ENCODE measurements at regions not wholly inside any gene's neighbourhood (a gene's known extent, or its start where the extent isn't known, plus 50 kb on each side); places are given as distances from the start of the nearest gene placed in this dataset.
A peak's percentile ranks its signal among the peaks of the same experiment; 100 is the strongest.

DNA sequence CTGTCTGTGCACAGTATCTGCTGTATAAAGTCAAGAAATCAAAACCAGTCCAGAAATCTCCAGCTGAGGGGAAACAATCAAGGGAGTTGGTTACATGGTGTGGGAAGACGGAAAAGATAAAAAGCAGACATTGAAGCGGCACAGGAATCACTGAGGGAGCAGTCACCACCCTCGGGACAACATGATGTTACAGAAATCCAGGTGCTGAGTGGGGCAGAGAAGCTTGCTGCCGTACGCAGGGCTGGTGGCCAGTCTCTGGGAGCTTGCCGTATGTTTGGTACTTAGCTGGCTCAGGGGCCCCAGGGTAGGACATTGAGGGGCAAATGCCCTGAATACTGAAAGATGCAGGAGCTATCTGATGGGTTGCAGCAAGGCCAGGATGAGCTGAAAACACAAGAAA, 237.9 kb downstream of the EDEM1 start:
- Histone ChIP-seq H3F3A (ENCODE audit: low read depth) (no peaks in the 10 kb centered on the region), H3K9me3 (ENCODE audit: insufficient read depth, low read depth, low read length) (no peaks in the 10 kb centered on the region), H3K4me2 (ENCODE audit: low read depth, low read length, poor library complexity, severe bottlenecking) (no peak overlapping the region), H3K9me2 (replicated peaks; ENCODE audit: low read depth, low read length) (no peaks in the 10 kb centered on the region), H2AFZ (ENCODE audit: low read length) (no peak overlapping the region), H3K4me3 (ENCODE audit: low read length, poor library complexity, severe bottlenecking) (no peak overlapping the region), H3K79me2 (ENCODE audit: insufficient read depth, low read length) (no peaks in the 10 kb centered on the region), H3K4me1 (ENCODE audit: insufficient read depth, low read length, poor library complexity, severe bottlenecking) (no peaks in the 10 kb centered on the region), H4K20me1 (ENCODE audit: insufficient read depth, low read length, poor library complexity, severe bottlenecking) (no peaks in the 10 kb centered on the region), H3K27me3 (ENCODE audit: insufficient read depth, low read length, poor library complexity, severe bottlenecking) (no peaks in the 10 kb centered on the region), H3K36me3 (ENCODE audit: insufficient read depth, low read length) (no peaks in the 10 kb centered on the region), H3K9ac (ENCODE audit: low read depth, low read length, poor library complexity, severe bottlenecking) (no peak overlapping the region)
- TF ChIP-seq CTCF (conservative IDR thresholded peaks at IDR 0.05; ENCODE audit: low read length) (no peak), EZH2phosphoT487 (IDR thresholded peaks at IDR 0.05; ENCODE audit: borderline replicate concordance) (no peak)

DNA sequence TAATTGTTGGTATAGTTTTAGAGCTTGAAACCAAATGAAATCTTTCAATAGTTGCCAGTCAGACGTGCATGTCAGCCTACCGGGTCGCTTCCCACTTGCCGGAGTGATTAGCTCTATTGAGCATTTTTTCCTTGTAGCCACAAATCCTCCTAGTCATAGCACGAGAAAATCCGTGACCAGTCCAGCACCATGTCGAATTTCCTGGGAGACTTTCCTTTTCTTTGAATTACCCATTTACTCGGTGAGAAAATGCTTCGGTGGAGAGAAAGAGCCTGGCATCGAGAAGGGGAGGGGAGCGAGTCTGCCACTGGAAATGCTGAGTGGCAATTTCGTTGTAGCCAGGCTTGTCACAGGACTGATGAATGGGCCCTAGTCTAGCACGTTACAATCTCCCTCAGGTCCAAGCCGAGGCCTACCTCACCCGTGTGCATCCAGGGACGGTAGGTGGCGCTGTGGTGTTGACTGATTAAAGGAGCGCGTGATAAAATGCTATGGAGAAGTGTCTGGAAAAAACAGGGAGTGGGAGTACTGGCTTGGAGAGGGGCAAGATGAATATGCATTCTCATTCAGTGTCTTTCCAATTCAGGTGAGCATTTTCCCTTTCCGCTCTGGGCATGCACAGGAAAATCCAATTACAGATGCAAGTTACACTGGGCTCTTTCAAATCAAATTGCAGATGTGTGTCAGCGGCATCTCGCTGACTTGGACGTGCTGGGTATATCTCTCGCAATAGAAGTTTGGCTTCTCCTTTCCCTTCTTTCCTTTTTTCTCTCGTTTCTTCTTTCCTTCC, 238.8 kb downstream of the EDEM1 start:
- Histone ChIP-seq H3K27me3 (ENCODE audit: insufficient read depth, low read length, poor library complexity, severe bottlenecking) (no peaks in the 10 kb centered on the region), H3K79me2 (ENCODE audit: insufficient read depth, low read length) (no peaks in the 10 kb centered on the region), H2AFZ (ENCODE audit: low read length) (no peak overlapping the region), H3K4me1 (ENCODE audit: insufficient read depth, low read length, poor library complexity, severe bottlenecking) (no peaks in the 10 kb centered on the region), H3K9ac (ENCODE audit: low read depth, low read length, poor library complexity, severe bottlenecking) (no peak overlapping the region), H3K9me3 (ENCODE audit: insufficient read depth, low read depth, low read length) (no peaks in the 10 kb centered on the region), H3K36me3 (ENCODE audit: insufficient read depth, low read length) (no peaks in the 10 kb centered on the region), H3K4me3 (ENCODE audit: low read length, poor library complexity, severe bottlenecking) (no peak overlapping the region), H4K20me1 (ENCODE audit: insufficient read depth, low read length, poor library complexity, severe bottlenecking) (no peaks in the 10 kb centered on the region), H3F3A (ENCODE audit: low read depth) (no peaks in the 10 kb centered on the region), H3K4me2 (ENCODE audit: low read depth, low read length, poor library complexity, severe bottlenecking) (no peak overlapping the region), H3K9me2 (replicated peaks; ENCODE audit: low read depth, low read length) (no peaks in the 10 kb centered on the region)
- TF ChIP-seq CTCF (conservative IDR thresholded peaks at IDR 0.05; ENCODE audit: low read length) (peak; percentile 85), EZH2phosphoT487 (IDR thresholded peaks at IDR 0.05; ENCODE audit: borderline replicate concordance) (no peak)

DNA sequence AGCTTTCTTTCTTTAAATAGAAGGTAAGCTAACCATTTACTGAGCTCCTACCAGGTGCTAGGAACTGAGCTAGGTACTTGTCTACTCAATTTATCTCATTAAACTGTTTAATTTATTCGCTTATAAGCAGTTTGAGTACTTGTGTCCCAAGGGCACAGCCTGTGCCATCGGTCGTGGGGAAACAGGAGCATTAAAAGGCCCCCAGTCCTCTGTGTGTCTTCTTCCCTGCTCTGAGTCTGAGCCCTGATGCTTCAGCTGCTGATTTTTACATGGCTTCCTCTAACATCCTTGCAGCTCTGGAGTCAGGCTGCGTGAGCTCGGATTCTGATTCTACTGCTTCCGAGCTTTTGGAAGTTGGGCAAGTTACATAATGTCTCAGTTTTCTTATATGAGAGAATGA, 239.5 kb downstream of the EDEM1 start:
- H3K4me3 ChIP-seq (ENCODE audit: low read length, poor library complexity, severe bottlenecking), result no peak overlapping the region
- no peak overlapping the region for H2AFZ ChIP-seq (ENCODE audit: low read length)
- H3K9ac ChIP-seq (ENCODE audit: low read depth, low read length, poor library complexity, severe bottlenecking), result no peak overlapping the region
- no peaks in the 10 kb centered on the region for H3K4me1 ChIP-seq (ENCODE audit: insufficient read depth, low read length, poor library complexity, severe bottlenecking)
- no peaks in the 10 kb centered on the region for H4K20me1 ChIP-seq (ENCODE audit: insufficient read depth, low read length, poor library complexity, severe bottlenecking)
- TF ChIP-seq EZH2phosphoT487 (IDR thresholded peaks at IDR 0.05; ENCODE audit: borderline replicate concordance), result no peak
- H3K27me3 ChIP-seq (ENCODE audit: insufficient read depth, low read length, poor library complexity, severe bottlenecking), result no peaks in the 10 kb centered on the region
- no peaks in the 10 kb centered on the region for H3F3A ChIP-seq (ENCODE audit: low read depth)
- H3K36me3 ChIP-seq (ENCODE audit: insufficient read depth, low read length), result no peaks in the 10 kb centered on the region
- no peak overlapping the region for H3K4me2 ChIP-seq (ENCODE audit: low read depth, low read length, poor library complexity, severe bottlenecking)
- H3K9me3 ChIP-seq (ENCODE audit: insufficient read depth, low read depth, low read length), result no peaks in the 10 kb centered on the region
- no peaks in the 10 kb centered on the region for H3K9me2 ChIP-seq (replicated peaks; ENCODE audit: low read depth, low read length)
- no peaks in the 10 kb centered on the region for H3K79me2 ChIP-seq (ENCODE audit: insufficient read depth, low read length)

DNA sequence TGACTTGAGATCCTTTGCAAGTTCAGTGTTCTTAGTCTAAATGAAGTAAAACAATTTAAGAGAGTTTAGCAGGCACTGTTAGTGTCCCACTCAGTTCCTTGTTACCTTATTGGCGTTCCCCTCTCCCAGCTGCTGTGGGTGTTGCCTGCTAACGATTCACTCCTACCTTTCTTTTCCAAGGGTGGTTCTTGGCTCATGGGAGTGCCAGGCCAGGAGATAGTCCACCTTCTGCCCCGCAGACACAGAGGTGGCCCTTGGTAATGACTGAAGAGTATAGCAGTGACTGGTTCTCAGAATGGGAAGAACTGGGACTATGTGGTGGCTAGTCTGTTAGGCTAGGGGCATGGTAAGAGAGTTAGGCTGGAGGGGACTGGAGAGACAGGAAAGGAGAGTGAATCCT, 240.4 kb downstream of the EDEM1 start:
- H3K4me3 ChIP-seq (ENCODE audit: low read length, poor library complexity, severe bottlenecking), result no peak overlapping the region
- no peaks in the 10 kb centered on the region for H4K20me1 ChIP-seq (ENCODE audit: insufficient read depth, low read length, poor library complexity, severe bottlenecking)
- no peaks in the 10 kb centered on the region for H3F3A ChIP-seq (ENCODE audit: low read depth)
- no peaks in the 10 kb centered on the region for H3K36me3 ChIP-seq (ENCODE audit: insufficient read depth, low read length)
- no peak overlapping the region for H3K9ac ChIP-seq (ENCODE audit: low read depth, low read length, poor library complexity, severe bottlenecking)
- no peaks in the 10 kb centered on the region for H3K9me3 ChIP-seq (ENCODE audit: insufficient read depth, low read depth, low read length)
- no peaks in the 10 kb centered on the region for H3K9me2 ChIP-seq (replicated peaks; ENCODE audit: low read depth, low read length)
- H3K4me1 ChIP-seq (ENCODE audit: insufficient read depth, low read length, poor library complexity, severe bottlenecking), result no peaks in the 10 kb centered on the region
- no peaks in the 10 kb centered on the region for H3K27me3 ChIP-seq (ENCODE audit: insufficient read depth, low read length, poor library complexity, severe bottlenecking)
- TF ChIP-seq CTCF (conservative IDR thresholded peaks at IDR 0.05; ENCODE audit: low read length), result no peak
- no peak overlapping the region for H2AFZ ChIP-seq (ENCODE audit: low read length)
- no peaks in the 10 kb centered on the region for H3K79me2 ChIP-seq (ENCODE audit: insufficient read depth, low read length)
- no peak overlapping the region for H3K4me2 ChIP-seq (ENCODE audit: low read depth, low read length, poor library complexity, severe bottlenecking)

Data from Loucy (cell line).